Neural cell (in vitro differentiated cells): ENCODE measurements at regions not wholly inside any gene's neighbourhood (a gene's known extent, or its start where the extent isn't known, plus 50 kb on each side); places are given as distances from the start of the nearest gene placed in this dataset.

Source experiments
- H2AFZ ChIP-seq: fragments of 200-600, 300-800 bp; sonication (generic), shearing (Covaris generic); 2 replicates; pipeline ENCODE4 v1.6.0; 2014; ENCODE audit warnings: low read depth, mild to moderate bottlenecking, antibody characterized with exemption, low read length, moderate library complexity
- H3F3A ChIP-seq: fragments of 200-600 bp; shearing (Covaris generic); 2 replicates; pipeline ENCODE4 v1.6.1; 2016; ENCODE audit warnings: mild to moderate bottlenecking, moderate library complexity, mixed read lengths, antibody characterized with exemption, low read length; ENCODE audit not compliant: insufficient read depth, poor library complexity, severe bottlenecking
- H3K27ac ChIP-seq: fragments of 200-600, 300-800 bp; sonication (generic), shearing (Covaris generic); 2 replicates; pipeline ENCODE4 v1.5.1; 2014; ENCODE audit warnings: mild to moderate bottlenecking, low read length, moderate library complexity
- H3K27me3 ChIP-seq: fragments of 300-800, 200-600 bp; sonication (generic), shearing (Covaris generic); 2 replicates; pipeline ENCODE4 v1.6.0; 2014; ENCODE audit warnings: mild to moderate bottlenecking, low read depth, low read length, moderate library complexity; ENCODE audit not compliant: insufficient read depth
- H3K36me3 ChIP-seq: fragments of 300-800, 200-600 bp; sonication (generic), shearing (Covaris generic); 2 replicates; pipeline ENCODE4 v1.5.1; 2014; ENCODE audit warnings: mild to moderate bottlenecking, antibody characterized with exemption, low read length, moderate library complexity; ENCODE audit not compliant: insufficient read depth
- H3K4me2 ChIP-seq: fragments of 300-800, 200-600 bp; sonication (generic), shearing (Covaris generic); 2 replicates; pipeline ENCODE4 v1.6.0; 2014; ENCODE audit warnings: mild to moderate bottlenecking, low read length
- H3K4me3 ChIP-seq: fragments of 300-800, 200-600 bp; sonication (generic), shearing (Covaris generic); 2 replicates; pipeline ENCODE4 v1.5.1; 2014; ENCODE audit warnings: mild to moderate bottlenecking, low read length, moderate library complexity
- H3K79me2 ChIP-seq: fragments of 200-600 bp; shearing (Covaris generic); replicated peaks from 2 replicates; pipeline ENCODE4 v1.6.0; 2014; ENCODE audit warnings: mild to moderate bottlenecking, low read length, moderate library complexity; ENCODE audit not compliant: insufficient read depth
- H3K9ac ChIP-seq: fragments of 300-800, 200-600 bp; sonication (generic), shearing (Covaris generic); 2 replicates; pipeline ENCODE4 v1.6.1; 2016; ENCODE audit warnings: mild to moderate bottlenecking, low read length, mixed read lengths
- H3K9me2 ChIP-seq: fragments of 200-600 bp; shearing (Covaris generic); 2 replicates; pipeline ENCODE4 v1.6.1; 2016; ENCODE audit warnings: mild to moderate bottlenecking, low read length, mixed read lengths; ENCODE audit not compliant: insufficient read depth
- H3K9me3 ChIP-seq: fragments of 200-600, 300-800 bp; sonication (generic), shearing (Covaris generic); 2 replicates; pipeline ENCODE4 v1.6.1; 2016; ENCODE audit warnings: mild to moderate bottlenecking, mixed run types, low read length, moderate library complexity, mixed read lengths
- H4K20me1 ChIP-seq: fragments of 200-600 bp; shearing (Covaris generic); 2 replicates; pipeline ENCODE4 v1.6.1; 2016; ENCODE audit warnings: mild to moderate bottlenecking, mixed run types; ENCODE audit not compliant: insufficient read depth
- CTCF ChIP-seq: fragments of 450-650 bp; IDR thresholded peaks from 2 replicates; pipeline ENCODE4 v1.5.1; 2014; ENCODE audit warnings: antibody characterized with exemption, mild to moderate bottlenecking, moderate library complexity; ENCODE audit not compliant: poor library complexity, severe bottlenecking
- EP300 ChIP-seq: fragments of 450-650 bp; conservative IDR thresholded peaks from 2 replicates; pipeline ENCODE4 v1.6.1; 2014; ENCODE audit warnings: antibody characterized with exemption, mild to moderate bottlenecking, moderate library complexity; ENCODE audit not compliant: poor library complexity, severe bottlenecking
- EZH2 ChIP-seq: fragments of 200-600, 300-800 bp; shearing (Covaris generic), sonication (generic); IDR thresholded peaks from 2 replicates; pipeline ENCODE4 v1.6.1; 2014; ENCODE audit warnings: antibody characterized with exemption, low read length, borderline replicate concordance, mild to moderate bottlenecking; ENCODE audit not compliant: insufficient read depth, poor library complexity, severe bottlenecking
- MXI1 ChIP-seq: fragments of 450-650 bp; conservative IDR thresholded peaks from 2 replicates; pipeline ENCODE4 v1.6.1; 2014; ENCODE audit warnings: antibody characterized with exemption, mild to moderate bottlenecking; ENCODE audit not compliant: poor library complexity, severe bottlenecking
- POLR2AphosphoS5 ChIP-seq: IDR thresholded peaks from 2 replicates; pipeline ENCODE4 v1.6.1; 2012
- RAD21 ChIP-seq: fragments of 450-650 bp; conservative IDR thresholded peaks from 2 replicates; pipeline ENCODE4 v1.6.1; 2014; ENCODE audit warnings: antibody characterized with exemption, mild to moderate bottlenecking, moderate library complexity
- REST ChIP-seq: IDR thresholded peaks from 2 replicates; pipeline ENCODE4 v1.6.1; 2012; ENCODE audit warnings: borderline replicate concordance
- SMC3 ChIP-seq: fragments of 450-650 bp; conservative IDR thresholded peaks from 2 replicates; pipeline ENCODE4 v1.6.1; 2014; ENCODE audit warnings: antibody characterized with exemption, mild to moderate bottlenecking, moderate library complexity; ENCODE audit not compliant: poor library complexity
- TAF1 ChIP-seq: IDR thresholded peaks from 2 replicates; pipeline ENCODE4 v1.6.1; 2012; ENCODE audit warnings: low read depth

- H3F3A ChIP-seq: no peaks in the 10 kb centered on the region
- H3K9ac ChIP-seq: no peak overlapping the region
- H3K9me3 ChIP-seq: no peaks in the 10 kb centered on the region
- no peak overlapping the region for H3K4me2 ChIP-seq
- H3K79me2 ChIP-seq: no peaks in the 10 kb centered on the region
- H3K4me3 ChIP-seq: no peak overlapping the region
- no peak overlapping the region for H2AFZ ChIP-seq
- H3K27ac ChIP-seq: no peak overlapping the region
- H3K9me2 ChIP-seq: no peaks in the 10 kb centered on the region
- no peak for TF ChIP-seq CTCF
- TF ChIP-seq EZH2: no peak
- no peak for TF ChIP-seq SMC3
- TF ChIP-seq RAD21: no peak
- no peak for TF ChIP-seq MXI1
- TF ChIP-seq TAF1: no peak
- TF ChIP-seq REST: no peak
- no peak for TF ChIP-seq EP300
- TF ChIP-seq POLR2AphosphoS5: no peak
- no peaks in the 10 kb centered on the region for H4K20me1 ChIP-seq
- no peaks in the 10 kb centered on the region for H3K36me3 ChIP-seq
- no peaks in the 10 kb centered on the region for H3K27me3 ChIP-seq
Observed at GRCh38 chr15:29593629-29594028, 228.6 kb downstream of the TJP1 start.

- Histone ChIP-seq H3K9me2 (no peaks in the 10 kb centered on the region), H3K36me3 (no peaks in the 10 kb centered on the region), H2AFZ (no peak overlapping the region), H3K27me3 (no peaks in the 10 kb centered on the region), H3K27ac (no peak overlapping the region), H3F3A (no peaks in the 10 kb centered on the region), H3K9ac (no peak overlapping the region), H4K20me1 (no peaks in the 10 kb centered on the region), H3K4me3 (no peak overlapping the region), H3K4me2 (no peak overlapping the region), H3K9me3 (no peaks in the 10 kb centered on the region), H3K79me2 (no peaks in the 10 kb centered on the region)
- TF ChIP-seq EP300: no peak
Observed at GRCh38 chr15:29593111-29593510, 229.2 kb downstream of the TJP1 start.

- H3F3A ChIP-seq: no peaks in the 10 kb centered on the region
- H4K20me1 ChIP-seq: no peaks in the 10 kb centered on the region
- no peaks in the 10 kb centered on the region for H3K36me3 ChIP-seq
- no peaks in the 10 kb centered on the region for H3K27me3 ChIP-seq
- no peaks in the 10 kb centered on the region for H3K79me2 ChIP-seq
- TF ChIP-seq EP300 (no peak), SMC3 (no peak), MXI1 (no peak), RAD21 (no peak), CTCF (no peak), EZH2 (no peak), REST (no peak), POLR2AphosphoS5 (no peak), TAF1 (no peak)
- H3K9me3 ChIP-seq: no peaks in the 10 kb centered on the region
- no peak overlapping the region for H2AFZ ChIP-seq
- H3K27ac ChIP-seq: no peak overlapping the region
- H3K4me2 ChIP-seq: no peak overlapping the region
- H3K4me3 ChIP-seq: no peak overlapping the region
- no peak overlapping the region for H3K9ac ChIP-seq
- no peaks in the 10 kb centered on the region for H3K9me2 ChIP-seq
Observed at GRCh38 chr15:29590701-29591100, 231.6 kb downstream of the TJP1 start.
